GM12878 (cell line): ENCODE measurements at regions not wholly inside any gene's neighbourhood (a gene's known extent, or its start where the extent isn't known, plus 50 kb on each side); places are given as distances from the start of the nearest gene placed in this dataset.

Source experiments
- ATAC-seq: fragments of 200-7000 bp; cut with Tn5 transposase; 3 replicates; pipeline ENCODE4 v1.9.1; 2020; ENCODE audit warnings: mild to moderate bottlenecking, moderate library complexity
- BruUV-seq: library from RNA; stranded (reverse); fragments of 400-500 nt; replicated peaks from 2 replicates; lab custom pipeline; 2021; lab: Mats Ljungman, UMichigan
- CTCF ChIA-PET: fragments of 300-600 bp; sonication (Branson Sonifier 250); formaldehyde crosslinking; extraction: SDS; loops from one replicate; lab custom pipeline; 2021; ENCODE audit warnings: inconsistent platforms; lab: Yijun Ruan, JAX
- POLR2A ChIA-PET: fragments of 350-600 bp; formaldehyde crosslinking; extraction: SDS; loops from one replicate; lab custom pipeline; 2021; ENCODE audit warnings: inconsistent platforms; lab: Charles Lee
- RAD21 ChIA-PET: fragments of 300-600 bp; sonication (Branson Sonifier 250); formaldehyde crosslinking; loops from one replicate; lab custom pipeline; 2023; ENCODE audit warnings: antibody characterized with exemption; ENCODE audit not compliant: unreplicated experiment; lab: Charles Lee
- SMC1A ChIA-PET: fragments of 300-600 bp; sonication (Branson Sonifier 250); formaldehyde crosslinking; loops from one replicate; lab custom pipeline; 2023; ENCODE audit not compliant: unreplicated experiment, uncharacterized antibody; lab: Charles Lee
- DNase-seq: peaks from one replicate; pipeline ENCODE4 v3.0.0-alpha.2; 2011; ENCODE audit warnings: low read depth, low spot score
- FAIRE-seq: peaks from 3 replicates; lab custom pipeline; 2011; peaks lifted over from hg19 to GRCh38; lab: Jason Lieb, UNC
- H2AFZ ChIP-seq: 2 replicates; pipeline ENCODE4 v1.6.0; 2011; ENCODE audit warnings: low read depth, low read length, control low read depth; ENCODE audit not compliant: control insufficient read depth
- H3K27ac ChIP-seq: 2 replicates; pipeline ENCODE4 v1.5.1; 2011; ENCODE audit warnings: control low read depth; ENCODE audit not compliant: control insufficient read depth, insufficient read depth
- H3K27me3 ChIP-seq, 2 experiments: replicated peaks in 1 of 2; 2 replicates each; pipeline versions ENCODE4 v1.6.0 to v1.6.1; 2011; ENCODE audit warnings: low read length in 1 of 2; ENCODE audit not compliant: control insufficient read depth in 2 of 2, insufficient read depth in 2 of 2
- H3K36me3 ChIP-seq, 2 experiments: 2 replicates each; pipeline ENCODE4 v1.5.1; 2011; ENCODE audit warnings: low read length in 1 of 2; ENCODE audit not compliant: control insufficient read depth in 2 of 2, insufficient read depth in 2 of 2
- H3K4me1 ChIP-seq: 2 replicates; pipeline ENCODE4 v1.6.1; 2011; ENCODE audit warnings: mild to moderate bottlenecking, low read length, moderate library complexity, mixed read lengths; ENCODE audit not compliant: control insufficient read depth, insufficient read depth
- H3K4me2 ChIP-seq: 2 replicates; pipeline ENCODE4 v1.6.0; 2011; ENCODE audit warnings: control low read depth; ENCODE audit not compliant: control insufficient read depth, insufficient read depth
- H3K4me3 ChIP-seq: fragments of 200-600 bp; sonication (generic); 2 replicates; pipeline ENCODE4 v1.5.1; 2016
- H3K79me2 ChIP-seq: 2 replicates; pipeline ENCODE4 v1.6.0; 2011; ENCODE audit warnings: low read length; ENCODE audit not compliant: control insufficient read depth, insufficient read depth
- H3K9ac ChIP-seq: 2 replicates; pipeline ENCODE4 v1.8.0; 2011; ENCODE audit warnings: low read length, control low read depth, mixed read lengths; ENCODE audit not compliant: control insufficient read depth, insufficient read depth
- H3K9me3 ChIP-seq: replicated peaks from 3 replicates; pipeline ENCODE4 v1.5.1; 2011; ENCODE audit warnings: mild to moderate bottlenecking, low read length; ENCODE audit not compliant: control insufficient read depth, insufficient read depth
- H4K20me1 ChIP-seq: 2 replicates; pipeline ENCODE4 v1.6.0; 2011; ENCODE audit not compliant: control insufficient read depth, insufficient read depth
- BCL11A ChIP-seq: IDR thresholded peaks from 2 replicates; pipeline ENCODE4 v1.6.1; 2011; ENCODE audit warnings: low read depth, low read length
- NKRF ChIP-seq: fragments of 450-650 bp; conservative IDR thresholded peaks from 2 replicates; pipeline ENCODE4 v1.6.1; 2017; ENCODE audit warnings: mild to moderate bottlenecking, moderate library complexity
- PAX8 ChIP-seq: fragments of 450-650 bp; IDR thresholded peaks from 2 replicates; pipeline ENCODE4 v1.6.1; 2017; ENCODE audit warnings: mild to moderate bottlenecking, moderate library complexity
- RUNX3 ChIP-seq: IDR thresholded peaks from 2 replicates; pipeline ENCODE4 v1.6.1; 2012; ENCODE audit warnings: low read length, inconsistent platforms
- WGBS: methylation state at CpG from one replicate; pipeline ENCODE4 v1.1.6; 2016; ENCODE audit warnings: low lambda C conversion rate; ENCODE audit not compliant: insufficient replicate concordance, insufficient coverage; ENCODE audit errors: missing lambda C conversion rate; 5-methylcytosine and 5-hydroxymethylcytosine counted together
- in situ Hi-C: fragments of 300-500 bp; cut with MboI; formaldehyde crosslinking; loops from 9 replicates; pipeline ENCODE4 v1.14.3; 2018; ENCODE audit warnings: mixed read lengths
- intact Hi-C: fragments of 100-400 bp; cut with micrococcal nuclease; formaldehyde crosslinking; loops from one replicate; pipeline ENCODE4 v1.14.2; 2022; ENCODE audit not compliant: unreplicated experiment
- TF ChIP-seq, protein P1 (sequence below): IDR thresholded peaks from 2 replicates; pipeline ENCODE4 v1.6.1; 2012; ENCODE audit warnings: improper control_type of control experiment, low read depth, low read length; ENCODE audit not compliant: insufficient replicate concordance

DNA sequence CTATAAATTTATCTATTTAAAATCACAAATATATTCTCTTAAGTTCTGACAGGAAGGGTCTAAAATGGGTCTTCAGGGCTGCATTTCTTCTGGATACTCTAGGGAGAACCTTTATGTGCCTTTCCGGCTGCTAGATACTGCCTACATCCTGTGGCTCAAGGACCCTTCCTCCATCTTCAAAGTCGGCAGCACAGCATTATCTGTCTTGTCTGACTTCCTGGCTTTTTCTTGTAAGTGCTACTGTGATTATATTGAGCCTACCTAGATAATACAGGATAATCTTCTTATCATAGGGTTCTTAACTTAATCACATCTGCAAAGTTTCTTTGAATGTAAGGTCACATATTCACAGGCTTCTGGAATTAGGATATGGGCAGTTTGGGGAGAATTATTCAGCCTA, 943.8 kb upstream of the TYRP1 start:
- CTCF ChIA-PET = no interaction called here
- H3K27ac ChIP-seq = no peak overlapping the region
- WGBS = 14% methylated on average over 2 of the region's 2 CpGs
- DNase-seq = no peak
- H4K20me1 ChIP-seq = no peaks in the 10 kb centered on the region
- H3K4me1 ChIP-seq = no peaks in the 10 kb centered on the region
- no peak overlapping the region for H3K4me2 ChIP-seq
- H3K4me3 ChIP-seq = no peak overlapping the region
- TF ChIP-seq PAX8 (no peak), NKRF (no peak), RUNX3 (no peak), BCL11A (no peak)
- TF ChIP-seq, protein P1, sequence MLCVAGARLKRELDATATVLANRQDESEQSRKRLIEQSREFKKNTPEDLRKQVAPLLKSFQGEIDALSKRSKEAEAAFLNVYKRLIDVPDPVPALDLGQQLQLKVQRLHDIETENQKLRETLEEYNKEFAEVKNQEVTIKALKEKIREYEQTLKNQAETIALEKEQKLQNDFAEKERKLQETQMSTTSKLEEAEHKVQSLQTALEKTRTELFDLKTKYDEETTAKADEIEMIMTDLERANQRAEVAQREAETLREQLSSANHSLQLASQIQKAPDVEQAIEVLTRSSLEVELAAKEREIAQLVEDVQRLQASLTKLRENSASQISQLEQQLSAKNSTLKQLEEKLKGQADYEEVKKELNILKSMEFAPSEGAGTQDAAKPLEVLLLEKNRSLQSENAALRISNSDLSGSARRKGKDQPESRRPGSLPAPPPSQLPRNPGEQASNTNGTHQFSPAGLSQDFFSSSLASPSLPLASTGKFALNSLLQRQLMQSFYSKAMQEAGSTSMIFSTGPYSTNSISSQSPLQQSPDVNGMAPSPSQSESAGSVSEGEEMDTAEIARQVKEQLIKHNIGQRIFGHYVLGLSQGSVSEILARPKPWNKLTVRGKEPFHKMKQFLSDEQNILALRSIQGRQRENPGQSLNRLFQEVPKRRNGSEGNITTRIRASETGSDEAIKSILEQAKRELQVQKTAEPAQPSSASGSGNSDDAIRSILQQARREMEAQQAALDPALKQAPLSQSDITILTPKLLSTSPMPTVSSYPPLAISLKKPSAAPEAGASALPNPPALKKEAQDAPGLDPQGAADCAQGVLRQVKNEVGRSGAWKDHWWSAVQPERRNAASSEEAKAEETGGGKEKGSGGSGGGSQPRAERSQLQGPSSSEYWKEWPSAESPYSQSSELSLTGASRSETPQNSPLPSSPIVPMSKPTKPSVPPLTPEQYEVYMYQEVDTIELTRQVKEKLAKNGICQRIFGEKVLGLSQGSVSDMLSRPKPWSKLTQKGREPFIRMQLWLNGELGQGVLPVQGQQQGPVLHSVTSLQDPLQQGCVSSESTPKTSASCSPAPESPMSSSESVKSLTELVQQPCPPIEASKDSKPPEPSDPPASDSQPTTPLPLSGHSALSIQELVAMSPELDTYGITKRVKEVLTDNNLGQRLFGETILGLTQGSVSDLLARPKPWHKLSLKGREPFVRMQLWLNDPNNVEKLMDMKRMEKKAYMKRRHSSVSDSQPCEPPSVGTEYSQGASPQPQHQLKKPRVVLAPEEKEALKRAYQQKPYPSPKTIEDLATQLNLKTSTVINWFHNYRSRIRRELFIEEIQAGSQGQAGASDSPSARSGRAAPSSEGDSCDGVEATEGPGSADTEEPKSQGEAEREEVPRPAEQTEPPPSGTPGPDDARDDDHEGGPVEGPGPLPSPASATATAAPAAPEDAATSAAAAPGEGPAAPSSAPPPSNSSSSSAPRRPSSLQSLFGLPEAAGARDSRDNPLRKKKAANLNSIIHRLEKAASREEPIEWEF = no peak
- no peaks in the 10 kb centered on the region for H3K79me2 ChIP-seq
- RAD21 ChIA-PET = no interaction called here
- no peak overlapping the region for H3K9ac ChIP-seq
- H3K27me3 ChIP-seq = no peaks in the 10 kb centered on the region
- H3K36me3 ChIP-seq = no peaks in the 10 kb centered on the region
- intact Hi-C loops = no loop called here
- FAIRE-seq = no peak
- POLR2A ChIA-PET = no interaction called here
- SMC1A ChIA-PET = no interaction called here
- H2AFZ ChIP-seq = no peak overlapping the region
- no peak for ATAC-seq
- BruUV-seq = no TSS peak
- in situ Hi-C loops = no loop called here
- H3K9me3 ChIP-seq = no peaks in the 10 kb centered on the region
